Fibroblast of the aortic adventitia (primary cell): ENCODE measurements at regions not wholly inside any gene's neighbourhood (a gene's known extent, or its start where the extent isn't known, plus 50 kb on each side); places are given as distances from the start of the nearest gene placed in this dataset.

Experiments
- DNase-seq: peaks from one replicate; pipeline ENCODE4 v3.0.0-alpha.2; 2010; ENCODE audit warnings: low read depth
- H3K4me3 ChIP-seq: 2 replicates; pipeline ENCODE4 v1.5.1; 2011; ENCODE audit warnings: low read depth, mild to moderate bottlenecking, control low read depth, low read length, moderate library complexity
- CTCF ChIP-seq: IDR thresholded peaks from 2 replicates; pipeline ENCODE4 v1.5.1; 2011; ENCODE audit warnings: mild to moderate bottlenecking, low read length, control low read depth, inconsistent platforms; ENCODE audit not compliant: insufficient read depth

DNA sequence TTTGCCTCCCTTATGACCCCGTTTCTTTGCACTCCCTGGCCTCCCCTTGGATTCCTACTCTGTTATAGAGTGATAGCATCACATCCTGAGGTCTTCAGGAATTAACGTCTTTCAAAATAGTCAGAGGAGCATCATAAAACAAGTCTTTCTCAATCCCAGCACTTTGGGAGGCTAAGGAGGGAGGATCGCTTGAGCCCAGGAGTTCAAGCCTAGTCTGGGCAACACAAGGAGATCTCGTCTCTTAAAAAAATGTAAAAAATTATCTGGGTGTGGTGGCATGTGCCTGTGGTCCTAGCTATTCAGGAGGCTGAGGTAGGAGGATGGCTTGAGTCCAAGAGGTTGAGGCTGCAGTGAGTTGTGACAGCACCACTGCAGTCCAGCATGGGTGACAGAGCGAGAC, 68.7 kb upstream of the AMPD3 start:
- DNase-seq: no peak
- H3K4me3 ChIP-seq: no peak overlapping the region
- TF ChIP-seq CTCF: no peak

- H3K4me3 ChIP-seq: no peak overlapping the region
- no peak for TF ChIP-seq CTCF
- no peak for DNase-seq
Measured at GRCh38 chr11:10386861-10387205, 68.2 kb upstream of the AMPD3 start.

GRCh38 chr11:10387206-10388083, 67.6 kb upstream of the AMPD3 start:
- H3K4me3 ChIP-seq: no peak overlapping the region
- peak; percentile 99 for DNase-seq
- no peak for TF ChIP-seq CTCF

- no peak for TF ChIP-seq CTCF
- no peak overlapping the region for H3K4me3 ChIP-seq
- DNase-seq: no peak
Measured at GRCh38 chr11:10388101-10388500, 67.0 kb upstream of the AMPD3 start.

DNA sequence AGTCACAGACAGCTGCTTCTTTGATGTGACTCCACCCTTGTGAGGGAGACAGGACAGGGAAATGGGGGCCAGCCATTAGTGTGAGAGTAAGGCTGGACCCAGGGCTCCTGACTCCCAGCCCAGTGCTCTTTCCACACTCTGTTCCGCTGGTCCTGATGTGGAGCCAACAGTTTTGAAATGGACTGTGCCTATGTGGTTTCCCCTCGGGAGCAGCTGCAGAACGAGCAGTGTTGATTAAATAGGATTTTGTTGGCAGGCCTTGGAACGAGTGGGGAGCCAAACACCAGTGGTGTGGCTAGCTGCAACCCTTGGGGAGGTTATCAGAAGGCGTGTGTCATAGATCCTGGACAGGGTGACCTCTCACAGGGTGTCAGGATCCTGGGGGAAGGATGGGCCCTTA, 66.5 kb upstream of the AMPD3 start:
- DNase-seq: peak; percentile 89
- no peak overlapping the region for H3K4me3 ChIP-seq
- TF ChIP-seq CTCF: no peak

DNA sequence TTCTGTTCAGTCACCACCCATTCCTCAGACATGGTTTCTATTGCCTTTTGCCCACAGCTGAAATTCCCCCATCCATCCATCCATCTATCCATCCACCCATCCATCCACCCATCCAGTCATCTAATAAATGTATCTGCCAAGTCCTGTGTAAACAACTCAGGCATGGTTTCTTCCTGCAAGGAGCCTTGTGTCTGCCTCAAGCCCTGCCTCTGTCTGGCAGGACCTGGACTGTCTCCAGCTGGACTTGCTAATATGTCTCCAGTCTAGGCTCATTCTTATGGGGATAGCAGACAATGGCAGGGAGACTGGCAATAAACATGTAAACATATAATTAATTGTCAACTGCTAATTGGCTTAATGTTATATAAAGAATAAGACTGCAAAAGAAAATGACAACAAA, 64.7 kb upstream of the AMPD3 start:
- DNase-seq: peak; percentile 51
- no peak for TF ChIP-seq CTCF
- no peak overlapping the region for H3K4me3 ChIP-seq
